Testis (tissue), 2 donors: ENCODE measurements at regions not wholly inside any gene's neighbourhood (a gene's known extent, or its start where the extent isn't known, plus 50 kb on each side); places are given as distances from the start of the nearest gene placed in this dataset.

ENCODE experiments used
- DNase-seq: peaks from one replicate; pipeline ENCODE4 v3.0.0-alpha.2; 2019
- H3K27ac ChIP-seq, 2 donors: fragments of 200-600 bp; sonication (generic); one replicate each; pipeline ENCODE4 v1.5.1; 2019
- H3K27me3 ChIP-seq: fragments of 200-600 bp; sonication (generic); one replicate; pipeline ENCODE4 v1.5.1; 2019
- H3K36me3 ChIP-seq: fragments of 200-600 bp; sonication (generic); one replicate; pipeline ENCODE4 v1.5.1; 2017; ENCODE audit warnings: low read depth; ENCODE audit errors: missing control alignments
- H3K4me1 ChIP-seq: fragments of 200-600 bp; sonication (generic); one replicate; pipeline ENCODE4 v1.5.1; 2019
- H3K4me3 ChIP-seq, 2 donors: fragments of 200-600 bp; sonication (generic); one replicate each; pipeline ENCODE4 v1.5.1; 2017 to 2019
- H3K9me3 ChIP-seq: fragments of 200-600 bp; sonication (generic); one replicate; pipeline ENCODE4 v1.5.1; 2017
- CTCF ChIP-seq, 3 experiments: fragments of 450-650 bp in 2 of 3; fragments of 200-600 bp in 1 of 3; sonication (generic) in 1 of 3; IDR thresholded peaks; one replicate each; pipeline ENCODE4 v1.5.1; 2016 to 2019; ENCODE audit warnings: antibody characterized with exemption in 3 of 3, mild to moderate bottlenecking in 2 of 3, moderate library complexity in 1 of 3
- POLR2A ChIP-seq: fragments of 450-650 bp; IDR thresholded peaks from one replicate; pipeline ENCODE4 v1.6.1; 2017; ENCODE audit warnings: antibody characterized with exemption, mild to moderate bottlenecking, moderate library complexity
- WGBS, 2 donors: methylation state at CpG; one replicate each; pipeline ENCODE4 v1.1.5; 2018; 5-methylcytosine and 5-hydroxymethylcytosine counted together
- intact Hi-C: fragments of 100-400 bp; cut with DNase I; formaldehyde crosslinking; loops from one replicate; pipeline ENCODE4 v1.15.1; 2023; ENCODE audit warnings: low total_unique reads

- Histone ChIP-seq H3K27me3 (no peaks in the 10 kb centered on the region), H3K4me1 (peaks cover 3% of the 10 kb centered on the region), H3K4me3 (no peak overlapping the region), H3K9me3 (no peaks in the 10 kb centered on the region), H3K36me3 (no peaks in the 10 kb centered on the region), H3K27ac (no peak overlapping the region)
- no peak for DNase-seq
- no peak for TF ChIP-seq CTCF (IDR thresholded peaks at IDR 0.05)
- TF ChIP-seq POLR2A, result no peak
- 70 to 79% methylated on average over 5 of the region's 5 CpGs for WGBS, 2 donors
- intact Hi-C loops, result no loop called here
Measured at GRCh38 chr6:44624226-44624625, 236.7 kb downstream of the CDC5L start.

GRCh38 chr6:44624936-44625573, 237.5 kb downstream of the CDC5L start:
- WGBS, 2 donors, result 60 to 64% methylated on average over 8 of the region's 8 CpGs

GRCh38 chr6:44625996-44626395, 238.5 kb downstream of the CDC5L start:
- no peak for DNase-seq
- Histone ChIP-seq H3K27me3 (no peaks in the 10 kb centered on the region), H3K27ac (no peak overlapping the region), H3K9me3 (no peaks in the 10 kb centered on the region), H3K36me3 (no peaks in the 10 kb centered on the region), H3K4me1 (peaks cover 8% of the 10 kb centered on the region), H3K4me3 (no peak overlapping the region)
- intact Hi-C loops, result no loop called here
- 89 to 95% methylated on average over 2 of the region's 2 CpGs for WGBS, 2 donors
- no peak for TF ChIP-seq POLR2A
- no peak for TF ChIP-seq CTCF (IDR thresholded peaks at IDR 0.05)

More at GRCh38 chr6:44624936-44625573, 237.5 kb downstream of the CDC5L start:
- no peak for DNase-seq
- intact Hi-C loops, result no loop called here
- no peaks in the 10 kb centered on the region for H3K36me3 ChIP-seq
- H3K27ac ChIP-seq, result no peak overlapping the region
- TF ChIP-seq CTCF (IDR thresholded peaks at IDR 0.05), result no peak
- TF ChIP-seq POLR2A, result no peak
- peaks cover 3% of the 10 kb centered on the region for H3K4me1 ChIP-seq
- no peaks in the 10 kb centered on the region for H3K9me3 ChIP-seq
- H3K4me3 ChIP-seq, result no peak overlapping the region
- H3K27me3 ChIP-seq, result no peaks in the 10 kb centered on the region

GRCh38 chr6:44626616-44627015, 239.1 kb downstream of the CDC5L start:
- H3K9me3 ChIP-seq, result no peaks in the 10 kb centered on the region
- peaks cover 8% of the 10 kb centered on the region for H3K4me1 ChIP-seq
- H3K27me3 ChIP-seq, result no peaks in the 10 kb centered on the region
- no peak for DNase-seq
- intact Hi-C loops, result no loop called here
- H3K4me3 ChIP-seq, result no peak overlapping the region
- no peak for TF ChIP-seq CTCF (IDR thresholded peaks at IDR 0.05)
- TF ChIP-seq POLR2A, result no peak
- H3K36me3 ChIP-seq, result no peaks in the 10 kb centered on the region
- WGBS, 2 donors, result 76 to 79% methylated on average over 9 of the region's 9 CpGs
- H3K27ac ChIP-seq, result no peak overlapping the region
